Transverse colon (tissue), 4 donors: ENCODE measurements at regions not wholly inside any gene's neighbourhood (a gene's known extent, or its start where the extent isn't known, plus 50 kb on each side); places are given as distances from the start of the nearest gene placed in this dataset.

Source experiments
- DNase-seq: peaks from one replicate; pipeline ENCODE4 v3.0.0-alpha.2; 2019
- H3K27ac ChIP-seq, 4 donors: fragments of 200-600 bp; sonication (generic); 2 replicates each; pipeline ENCODE4 v1.5.1; 2016 to 2018; ENCODE audit warnings: inconsistent platforms in 4 of 4
- H3K27me3 ChIP-seq: fragments of 200-600 bp; sonication (generic); 2 replicates; pipeline ENCODE4 v1.5.1; 2017; ENCODE audit warnings: inconsistent platforms
- H3K36me3 ChIP-seq, 4 donors: fragments of 200-600 bp; sonication (generic); 2 replicates each; pipeline ENCODE4 v1.5.1; 2017 to 2019; ENCODE audit warnings: inconsistent platforms in 4 of 4
- H3K4me1 ChIP-seq, 4 donors: fragments of 200-600 bp; sonication (generic); 2 replicates each; pipeline ENCODE4 v1.5.1; 2017 to 2020; ENCODE audit warnings: inconsistent platforms in 4 of 4
- H3K4me3 ChIP-seq, 4 donors: fragments of 200-600 bp; sonication (generic); 1 replicate in 1 of 4; 2 replicates in 3 of 4; pipeline versions ENCODE4 v1.5.1 to v1.6.1; 2017 to 2019; ENCODE audit warnings: inconsistent platforms in 4 of 4
- H3K9me3 ChIP-seq, 2 donors: fragments of 200-600 bp; sonication (generic); 2 replicates each; pipeline ENCODE4 v1.5.1; 2017 to 2019; ENCODE audit warnings: inconsistent platforms in 2 of 2
- EP300 ChIP-seq: sonication (generic); formaldehyde crosslinking; IDR thresholded peaks from one replicate; pipeline ENCODE4 v1.6.1; 2017; ENCODE audit warnings: antibody characterized with exemption, low read depth
- POLR2A ChIP-seq: fragments of 450-650 bp; IDR thresholded peaks from one replicate; pipeline ENCODE4 v1.6.1; 2016; ENCODE audit warnings: antibody characterized with exemption, mild to moderate bottlenecking, moderate library complexity
- POLR2AphosphoS5 ChIP-seq, 3 donors: sonication (generic); formaldehyde crosslinking; IDR thresholded peaks; one replicate each; pipeline ENCODE4 v1.6.1; 2016; ENCODE audit warnings: antibody characterized with exemption in 3 of 3
- WGBS, 2 donors: methylation state at CpG; one replicate each; pipeline ENCODE4 v1.1.5; 2018; ENCODE audit warnings: low coverage in 1 of 2; 5-methylcytosine and 5-hydroxymethylcytosine counted together
- in situ Hi-C, 4 donors: fragments of 200-750 bp; cut with MboI; loops; one replicate each; pipeline versions ENCODE4 v1.15.0 to v1.15.1; 2017; ENCODE audit warnings: low sequenced_read_pairs in 3 of 4, low pct_ligation_motif_present in 1 of 4, low pct_unique_long_range_greater_than_20kb in 1 of 4
- intact Hi-C: fragments of 100-400 bp; cut with DNase I; formaldehyde crosslinking; loops from one replicate; pipeline ENCODE4 v1.15.1; 2023; ENCODE audit warnings: low total_unique reads
- TF ChIP-seq, protein P1 (sequence below), 5 experiments: fragments of 200-600 bp in 3 of 5; fragments of 450-650 bp in 2 of 5; sonication (generic) in 3 of 5; IDR thresholded peaks; 1 replicate in 2 of 5; 2 replicates in 3 of 5; pipeline ENCODE4 v1.5.1; 2016 to 2017; ENCODE audit warnings: antibody characterized with exemption in 5 of 5, inconsistent platforms in 3 of 5, mild to moderate bottlenecking in 2 of 5, moderate library complexity in 1 of 5

DNA sequence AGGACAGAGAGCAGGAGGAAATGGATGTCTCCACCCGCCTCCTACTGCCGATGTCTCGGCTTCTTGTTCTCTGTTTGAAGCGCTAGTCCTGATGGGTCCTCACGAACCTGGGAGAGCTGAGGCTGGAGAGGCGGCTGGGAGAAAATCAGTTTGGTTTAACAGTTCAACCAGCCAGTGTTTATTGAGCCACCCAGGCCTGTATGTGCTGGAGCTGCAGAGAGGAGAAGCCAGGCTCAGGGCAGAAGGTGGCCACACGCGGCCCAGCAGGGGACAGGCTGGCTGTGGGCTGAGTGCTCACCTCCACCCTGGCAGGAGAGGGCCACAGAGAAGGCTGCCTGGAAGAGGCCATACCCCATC is 202.1 kb downstream of the CYP26B1 start:
- intact Hi-C loops: no loop called here
- Histone ChIP-seq H3K27ac (no peak overlapping the region), H3K27me3 (no peaks in the 10 kb centered on the region), H3K4me3 (no peak overlapping the region), H3K36me3 (no peaks in the 10 kb centered on the region), H3K4me1 (peaks cover 0 to 9% (median 4%) of the 10 kb centered on the region in 4 donors), H3K9me3 (no peaks in the 10 kb centered on the region)
- WGBS, 2 donors: 98% methylated on average over 8 of the region's 8 CpGs; no CpG with 5 or more reads in 1 of the 2 donors
- no peak for TF ChIP-seq POLR2A
- TF ChIP-seq POLR2AphosphoS5 (IDR thresholded peaks at IDR 0.05): no peak
- no peak for TF ChIP-seq EP300
- TF ChIP-seq, protein P1, sequence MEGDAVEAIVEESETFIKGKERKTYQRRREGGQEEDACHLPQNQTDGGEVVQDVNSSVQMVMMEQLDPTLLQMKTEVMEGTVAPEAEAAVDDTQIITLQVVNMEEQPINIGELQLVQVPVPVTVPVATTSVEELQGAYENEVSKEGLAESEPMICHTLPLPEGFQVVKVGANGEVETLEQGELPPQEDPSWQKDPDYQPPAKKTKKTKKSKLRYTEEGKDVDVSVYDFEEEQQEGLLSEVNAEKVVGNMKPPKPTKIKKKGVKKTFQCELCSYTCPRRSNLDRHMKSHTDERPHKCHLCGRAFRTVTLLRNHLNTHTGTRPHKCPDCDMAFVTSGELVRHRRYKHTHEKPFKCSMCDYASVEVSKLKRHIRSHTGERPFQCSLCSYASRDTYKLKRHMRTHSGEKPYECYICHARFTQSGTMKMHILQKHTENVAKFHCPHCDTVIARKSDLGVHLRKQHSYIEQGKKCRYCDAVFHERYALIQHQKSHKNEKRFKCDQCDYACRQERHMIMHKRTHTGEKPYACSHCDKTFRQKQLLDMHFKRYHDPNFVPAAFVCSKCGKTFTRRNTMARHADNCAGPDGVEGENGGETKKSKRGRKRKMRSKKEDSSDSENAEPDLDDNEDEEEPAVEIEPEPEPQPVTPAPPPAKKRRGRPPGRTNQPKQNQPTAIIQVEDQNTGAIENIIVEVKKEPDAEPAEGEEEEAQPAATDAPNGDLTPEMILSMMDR (IDR thresholded peaks at IDR 0.05): no peak
- no peak for DNase-seq
- in situ Hi-C loops: loop anchor here in 2 of 4 donors (25.0 kb wide), 3 partner anchors 617 to 792 kb away; no protein-coding TSS in a partner anchor

DNA sequence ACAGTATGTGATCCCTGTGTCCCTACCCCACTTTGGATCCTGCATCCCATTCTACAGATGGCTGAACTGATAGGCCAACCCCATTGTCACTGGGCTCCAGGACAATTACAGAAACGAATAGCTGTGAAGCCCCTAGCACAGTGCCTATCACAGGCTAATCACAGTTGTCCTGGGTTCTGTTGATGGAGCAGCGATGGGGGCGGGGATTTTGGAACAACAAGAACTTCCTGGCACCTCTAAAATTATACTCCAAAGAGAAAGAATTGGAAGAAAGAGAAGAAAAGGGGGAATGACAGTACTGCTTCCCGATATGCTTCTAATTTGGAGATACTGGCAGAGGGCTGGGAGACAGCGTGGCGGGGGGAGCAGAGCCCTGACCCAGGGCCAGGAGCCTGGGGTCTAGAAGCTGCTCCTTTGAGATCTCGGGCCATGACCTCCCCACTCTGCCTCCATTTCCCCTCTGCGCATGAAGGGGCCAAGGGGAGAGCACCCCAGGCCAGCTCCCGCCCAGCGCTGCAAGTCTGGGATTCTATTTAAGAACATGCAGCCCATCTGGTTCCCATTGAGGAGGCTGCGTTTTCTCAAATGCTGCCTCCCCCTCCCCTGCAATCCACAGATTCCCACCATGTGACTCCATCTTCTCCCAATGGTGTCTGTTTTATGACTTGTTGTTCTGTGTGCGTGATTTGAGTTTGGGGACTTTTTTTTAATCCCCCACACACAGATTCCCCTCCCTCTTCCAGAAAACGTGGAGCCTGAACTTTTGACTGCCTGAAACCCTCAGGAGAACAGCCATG is 202.7 kb downstream of the CYP26B1 start:
- Histone ChIP-seq H3K4me3 (no peak overlapping the region), H3K36me3 (no peaks in the 10 kb centered on the region), H3K9me3 (no peaks in the 10 kb centered on the region), H3K4me1 (peaks cover 0 to 14% (median 7%) of the 10 kb centered on the region in 4 donors), H3K27me3 (no peaks in the 10 kb centered on the region), H3K27ac (no peak overlapping the region)
- TF ChIP-seq EP300: no peak
- TF ChIP-seq POLR2AphosphoS5 (IDR thresholded peaks at IDR 0.05): no peak
- intact Hi-C loops: no loop called here
- WGBS, 2 donors: 77 to 84% methylated on average over 4 to 13 of the region's 13 CpGs
- in situ Hi-C loops: loop anchor here in 2 of 4 donors (25.0 kb wide), 3 partner anchors 617 to 792 kb away; no protein-coding TSS in a partner anchor
- DNase-seq: no peak

DNA sequence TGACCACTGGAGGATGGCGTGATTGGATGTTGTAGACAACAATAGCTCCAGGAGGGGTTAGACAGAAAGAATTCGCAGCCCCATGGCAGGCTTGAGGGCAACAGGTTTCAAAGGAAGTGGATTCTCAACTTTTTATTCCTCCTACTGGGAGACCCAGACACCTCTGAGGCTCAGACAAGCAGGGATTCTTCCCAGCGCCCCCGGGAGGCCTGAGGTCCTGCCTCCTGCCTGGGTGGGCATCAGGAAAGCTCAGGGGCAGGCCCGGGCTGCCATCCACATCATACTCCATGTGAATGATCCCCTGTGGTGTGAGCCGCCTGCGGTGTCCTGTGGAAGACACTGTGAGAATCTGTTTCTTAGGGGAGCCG is 203.5 kb downstream of the CYP26B1 start:
- Histone ChIP-seq H3K4me3 (no peak overlapping the region), H3K4me1 (peaks cover 0 to 17% (median 8%) of the 10 kb centered on the region in 4 donors), H3K36me3 (no peaks in the 10 kb centered on the region), H3K27ac (no peak overlapping the region), H3K9me3 (no peaks in the 10 kb centered on the region), H3K27me3 (no peaks in the 10 kb centered on the region)
- WGBS, 2 donors: 69 to 88% methylated on average over 2 to 7 of the region's 8 CpGs
- in situ Hi-C loops: loop anchor here in 2 of 4 donors (25.0 kb wide), 3 partner anchors 618 to 793 kb away; no protein-coding TSS in a partner anchor
- DNase-seq: no peak
- intact Hi-C loops: no loop called here
- TF ChIP-seq, protein P1 (IDR thresholded peaks at IDR 0.05): no peak
- no peak for TF ChIP-seq POLR2AphosphoS5 (IDR thresholded peaks at IDR 0.05)
- no peak for TF ChIP-seq EP300
- TF ChIP-seq POLR2A: no peak

DNA sequence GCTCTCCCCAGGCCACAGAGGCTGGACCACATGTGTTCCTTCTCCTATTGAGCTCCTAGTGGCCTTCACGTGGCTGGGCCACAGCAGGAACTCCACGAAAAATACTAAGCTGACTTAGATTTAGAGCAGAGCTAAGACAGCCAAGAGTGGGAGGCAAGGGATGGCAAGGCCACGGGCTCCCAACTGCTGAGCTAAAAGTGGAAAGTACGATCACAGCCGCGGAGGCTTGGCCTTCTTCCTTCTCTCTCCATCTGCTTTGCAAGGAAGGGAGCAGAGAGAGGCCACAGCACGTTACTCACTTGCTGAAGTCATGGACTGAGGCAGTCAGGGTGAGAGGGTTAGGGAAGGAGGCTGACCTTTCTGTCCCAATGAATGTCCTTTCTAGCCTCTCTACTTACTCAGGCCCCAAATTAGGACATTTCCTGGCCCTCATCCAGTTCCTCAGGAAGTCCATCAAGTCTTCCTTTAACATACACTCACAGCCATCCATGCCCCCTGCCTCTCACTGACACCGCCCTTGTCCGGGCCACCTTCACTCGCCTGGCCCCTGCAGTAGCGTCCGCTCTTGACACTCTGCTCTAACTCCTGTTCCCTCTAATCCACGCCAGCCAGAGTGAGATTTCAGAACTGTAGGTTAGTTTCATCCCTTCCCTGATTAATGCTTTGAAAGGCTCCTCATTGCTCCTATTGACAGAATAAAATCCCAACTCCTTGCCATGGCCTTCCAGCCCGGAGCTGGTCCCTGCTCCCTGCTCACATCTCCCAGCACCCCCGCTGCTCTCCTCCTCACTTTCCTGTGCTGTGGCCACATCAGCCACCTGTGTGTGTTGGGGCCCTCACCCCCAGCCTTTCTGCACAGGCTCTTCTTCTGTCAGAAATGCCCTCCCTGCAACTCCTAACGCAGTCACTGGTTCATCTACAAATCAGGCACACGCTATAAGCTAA is 204.2 kb downstream of the CYP26B1 start:
- H3K27me3 ChIP-seq: no peaks in the 10 kb centered on the region
- no peak overlapping the region for H3K4me3 ChIP-seq
- no peak for TF ChIP-seq POLR2AphosphoS5 (IDR thresholded peaks at IDR 0.05)
- no peak for TF ChIP-seq POLR2A
- peaks cover 0 to 17% (median 8%) of the 10 kb centered on the region in 4 donors for H3K4me1 ChIP-seq
- intact Hi-C loops (no loop called here), in situ Hi-C loops (loop anchor here in 2 of 4 donors (25.0 kb wide), 3 partner anchors 619 to 794 kb away; no protein-coding TSS in a partner anchor)
- WGBS, 2 donors: 82 to 93% methylated on average over 8 to 17 of the region's 17 CpGs
- DNase-seq: no peak
- no peaks in the 10 kb centered on the region for H3K9me3 ChIP-seq
- H3K27ac ChIP-seq: no peak overlapping the region
- no peaks in the 10 kb centered on the region for H3K36me3 ChIP-seq
